ENCODE measurements at regions not wholly inside any gene's neighbourhood (a gene's known extent, or its start where the extent isn't known, plus 50 kb on each side); places are given as distances from the start of the nearest gene placed in this dataset.
"Not testable (repeated sequence)": the region's sequence is repeated elsewhere in the genome, so short reads cannot be mapped to it uniquely, and the experiment has no call there.

GRCh38 chrX:129086802-129087201, 436.5 kb downstream of the SMARCA1 start:
- Mint-ChIP-seq H3K27ac (no peak overlapping the region), H3K4me1 (no peaks in the 10 kb centered on the region), H3K27me3 (no peaks in the 10 kb centered on the region), H3K9me3 (no peaks in the 10 kb centered on the region), H3K4me3 (no peak overlapping the region), H3K36me3 (ENCODE audit: low read depth) (no peaks in the 10 kb centered on the region)
- no peak for ATAC-seq (replicated peaks)

- H3K9me3 Mint-ChIP-seq; H3K36me3 Mint-ChIP-seq (ENCODE audit: low read depth); H3K27ac Mint-ChIP-seq; ATAC-seq (replicated peaks); H3K27me3 Mint-ChIP-seq; H3K4me1 Mint-ChIP-seq; H3K4me3 Mint-ChIP-seq: not testable (repeated sequence)
These were observed 439.0 kb downstream of the SMARCA1 start for GRCh38 chrX:129084291-129084690.

- H3K4me1 Mint-ChIP-seq: no peaks in the 10 kb centered on the region
- no peak overlapping the region for H3K27ac Mint-ChIP-seq
- no peak for ATAC-seq (replicated peaks)
- H3K27me3 Mint-ChIP-seq: peaks cover 3% of the 10 kb centered on the region
- H3K9me3 Mint-ChIP-seq: no peaks in the 10 kb centered on the region
- H3K4me3 Mint-ChIP-seq: no peak overlapping the region
- no peaks in the 10 kb centered on the region for H3K36me3 Mint-ChIP-seq (ENCODE audit: low read depth)
These were observed 445.7 kb downstream of the SMARCA1 start for GRCh38 chrX:129077424-129078170.

GRCh38 chrX:129071390-129071789, 451.9 kb downstream of the SMARCA1 start:
- H3K36me3 Mint-ChIP-seq (ENCODE audit: low read depth): no peaks in the 10 kb centered on the region
- ATAC-seq (replicated peaks): no peak

GRCh38 chrX:129065895-129066294, 457.4 kb downstream of the SMARCA1 start:
- no peaks in the 10 kb centered on the region for H3K36me3 Mint-ChIP-seq (ENCODE audit: low read depth)
- H3K4me3 Mint-ChIP-seq: no peak overlapping the region
- ATAC-seq (replicated peaks): no peak
- no peaks in the 10 kb centered on the region for H3K9me3 Mint-ChIP-seq
- no peaks in the 10 kb centered on the region for H3K4me1 Mint-ChIP-seq
- H3K27ac Mint-ChIP-seq: no peak overlapping the region
- H3K27me3 Mint-ChIP-seq: no peaks in the 10 kb centered on the region

More at GRCh38 chrX:129071390-129071789, 451.9 kb downstream of the SMARCA1 start:
- H3K27ac Mint-ChIP-seq: no peak overlapping the region
- H3K27me3 Mint-ChIP-seq: peaks cover 3% of the 10 kb centered on the region
- H3K9me3 Mint-ChIP-seq: no peaks in the 10 kb centered on the region
- no peaks in the 10 kb centered on the region for H3K4me1 Mint-ChIP-seq
- no peak overlapping the region for H3K4me3 Mint-ChIP-seq

- Mint-ChIP-seq H3K36me3 (ENCODE audit: low read depth) (no peaks in the 10 kb centered on the region), H3K27ac (no peak overlapping the region), H3K4me3 (no peak overlapping the region), H3K27me3 (no peaks in the 10 kb centered on the region), H3K4me1 (no peaks in the 10 kb centered on the region), H3K9me3 (no peaks in the 10 kb centered on the region)
- no peak for ATAC-seq (replicated peaks)
These were observed 464.9 kb downstream of the SMARCA1 start for GRCh38 chrX:129058405-129058804.

GRCh38 chrX:129043138-129043537, 480.2 kb downstream of the SMARCA1 start:
- Mint-ChIP-seq H3K27me3 (no peaks in the 10 kb centered on the region), H3K9me3 (no peaks in the 10 kb centered on the region), H3K27ac (no peak overlapping the region), H3K4me1 (no peaks in the 10 kb centered on the region), H3K4me3 (no peak overlapping the region), H3K36me3 (ENCODE audit: low read depth) (no peaks in the 10 kb centered on the region)
- ATAC-seq (replicated peaks): no peak

- H3K4me1 Mint-ChIP-seq: no peaks in the 10 kb centered on the region
- no peak overlapping the region for H3K27ac Mint-ChIP-seq
- H3K9me3 Mint-ChIP-seq: no peaks in the 10 kb centered on the region
- ATAC-seq (replicated peaks): no peak
- no peaks in the 10 kb centered on the region for H3K27me3 Mint-ChIP-seq
- H3K36me3 Mint-ChIP-seq (ENCODE audit: low read depth): no peaks in the 10 kb centered on the region
- no peak overlapping the region for H3K4me3 Mint-ChIP-seq
These were observed 482.0 kb downstream of the SMARCA1 start for GRCh38 chrX:129041319-129041718.

- Mint-ChIP-seq H3K36me3 (ENCODE audit: low read depth) (no peaks in the 10 kb centered on the region), H3K27ac (no peak overlapping the region), H3K9me3 (no peaks in the 10 kb centered on the region), H3K27me3 (no peaks in the 10 kb centered on the region), H3K4me1 (no peaks in the 10 kb centered on the region), H3K4me3 (no peak overlapping the region)
- ATAC-seq (replicated peaks): no peak
These were observed 483.2 kb downstream of the SMARCA1 start for GRCh38 chrX:129040124-129040523.

- Mint-ChIP-seq H3K27me3 (no peaks in the 10 kb centered on the region), H3K36me3 (ENCODE audit: low read depth) (no peaks in the 10 kb centered on the region), H3K4me1 (no peaks in the 10 kb centered on the region), H3K4me3 (no peak overlapping the region), H3K9me3 (no peaks in the 10 kb centered on the region), H3K27ac (no peak overlapping the region)
- ATAC-seq (replicated peaks): no peak
These were observed 484.1 kb downstream of the SMARCA1 start for GRCh38 chrX:129039176-129039575.

- H3K36me3 Mint-ChIP-seq (ENCODE audit: low read depth): no peaks in the 10 kb centered on the region
- H3K4me1 Mint-ChIP-seq: no peaks in the 10 kb centered on the region
- no peaks in the 10 kb centered on the region for H3K9me3 Mint-ChIP-seq
- no peak overlapping the region for H3K4me3 Mint-ChIP-seq
- no peak for ATAC-seq (replicated peaks)
- no peaks in the 10 kb centered on the region for H3K27me3 Mint-ChIP-seq
- no peak overlapping the region for H3K27ac Mint-ChIP-seq
These were observed 485.9 kb downstream of the SMARCA1 start for GRCh38 chrX:129037389-129037788.

- ATAC-seq (replicated peaks): no peak
- Mint-ChIP-seq H3K36me3 (ENCODE audit: low read depth) (no peaks in the 10 kb centered on the region), H3K27me3 (no peaks in the 10 kb centered on the region), H3K4me3 (no peak overlapping the region), H3K9me3 (no peaks in the 10 kb centered on the region), H3K27ac (no peak overlapping the region), H3K4me1 (no peaks in the 10 kb centered on the region)
These were observed 488.1 kb downstream of the SMARCA1 start for GRCh38 chrX:129035180-129035579.

GRCh38 chrX:129034196-129034595, 489.1 kb downstream of the SMARCA1 start:
- H3K27ac Mint-ChIP-seq: no peak overlapping the region
- no peaks in the 10 kb centered on the region for H3K9me3 Mint-ChIP-seq

GRCh38 chrX:129026202-129026601, 497.1 kb downstream of the SMARCA1 start:
- Mint-ChIP-seq H3K27ac (no peak overlapping the region), H3K4me1 (no peaks in the 10 kb centered on the region), H3K4me3 (no peak overlapping the region)

More at GRCh38 chrX:129034196-129034595, 489.1 kb downstream of the SMARCA1 start:
- Mint-ChIP-seq H3K4me1 (no peaks in the 10 kb centered on the region), H3K27me3 (no peaks in the 10 kb centered on the region), H3K4me3 (no peak overlapping the region), H3K36me3 (ENCODE audit: low read depth) (no peaks in the 10 kb centered on the region)
- no peak for ATAC-seq (replicated peaks)

GRCh38 chrX:129025376-129025775, 497.9 kb downstream of the SMARCA1 start:
- Mint-ChIP-seq H3K27ac (no peak overlapping the region), H3K4me3 (no peak overlapping the region), H3K36me3 (ENCODE audit: low read depth) (no peaks in the 10 kb centered on the region), H3K9me3 (no peaks in the 10 kb centered on the region), H3K4me1 (no peaks in the 10 kb centered on the region), H3K27me3 (no peaks in the 10 kb centered on the region)
- ATAC-seq (replicated peaks): no peak

More at GRCh38 chrX:129026202-129026601, 497.1 kb downstream of the SMARCA1 start:
- Mint-ChIP-seq H3K9me3 (no peaks in the 10 kb centered on the region), H3K27me3 (no peaks in the 10 kb centered on the region), H3K36me3 (ENCODE audit: low read depth) (no peaks in the 10 kb centered on the region)
- ATAC-seq (replicated peaks): no peak

- Mint-ChIP-seq H3K9me3 (no peaks in the 10 kb centered on the region), H3K27ac (no peak overlapping the region), H3K27me3 (no peaks in the 10 kb centered on the region), H3K36me3 (ENCODE audit: low read depth) (no peaks in the 10 kb centered on the region), H3K4me3 (no peak overlapping the region), H3K4me1 (no peaks in the 10 kb centered on the region)
- ATAC-seq (replicated peaks): no peak
These were observed 503.9 kb downstream of the SMARCA1 start for GRCh38 chrX:129019412-129019811.
